Prostate gland (tissue), 2 donors: ENCODE measurements at regions not wholly inside any gene's neighbourhood (a gene's known extent, or its start where the extent isn't known, plus 50 kb on each side); places are given as distances from the start of the nearest gene placed in this dataset.

Experiments
- DNase-seq: peaks from one replicate; pipeline ENCODE4 v3.0.0-alpha.2; 2019; ENCODE audit warnings: low spot score
- H3K27ac ChIP-seq, 2 donors: fragments of 200-600 bp; sonication (generic); 2 replicates each; pipeline ENCODE4 v1.5.1; 2017 to 2019
- H3K27me3 ChIP-seq: fragments of 200-600 bp; sonication (generic); replicated peaks from 2 replicates; pipeline ENCODE4 v1.5.1; 2019; ENCODE audit not compliant: insufficient read depth
- H3K36me3 ChIP-seq, 2 donors: fragments of 200-600 bp; sonication (generic); 1 replicate in 1 of 2; 2 replicates in 1 of 2; pipeline versions ENCODE4 v1.5.1 to v1.8.1; 2017 to 2019
- H3K4me1 ChIP-seq: fragments of 200-600 bp; sonication (generic); replicated peaks from 2 replicates; pipeline ENCODE4 v1.5.1; 2019
- H3K4me3 ChIP-seq, 2 donors: fragments of 200-600 bp; sonication (generic); 2 replicates each; pipeline ENCODE4 v1.5.1; 2017 to 2019
- H3K9me3 ChIP-seq: fragments of 200-600 bp; sonication (generic); 2 replicates; pipeline ENCODE4 v1.5.1; 2017
- CTCF ChIP-seq, 4 experiments: fragments of 200-600 bp in 2 of 4; fragments of 450-650 bp in 2 of 4; sonication (generic) in 2 of 4; IDR thresholded peaks; 1 replicate in 3 of 4; 2 replicates in 1 of 4; pipeline ENCODE4 v1.5.1; 2016 to 2019; ENCODE audit warnings: antibody characterized with exemption in 4 of 4, mild to moderate bottlenecking in 2 of 4, moderate library complexity in 2 of 4
- POLR2A ChIP-seq: fragments of 450-650 bp; IDR thresholded peaks from one replicate; pipeline ENCODE4 v1.6.1; 2016; ENCODE audit warnings: antibody characterized with exemption, mild to moderate bottlenecking
- POLR2AphosphoS5 ChIP-seq: sonication (generic); formaldehyde crosslinking; IDR thresholded peaks from one replicate; pipeline ENCODE4 v1.6.1; 2017; ENCODE audit warnings: antibody characterized with exemption
- WGBS: methylation state at CpG from one replicate; pipeline ENCODE4 v1.1.5; 2018; 5-methylcytosine and 5-hydroxymethylcytosine counted together
- intact Hi-C: fragments of 100-400 bp; cut with DNase I; formaldehyde crosslinking; loops from one replicate; pipeline ENCODE4 v1.14.2; 2022

DNA sequence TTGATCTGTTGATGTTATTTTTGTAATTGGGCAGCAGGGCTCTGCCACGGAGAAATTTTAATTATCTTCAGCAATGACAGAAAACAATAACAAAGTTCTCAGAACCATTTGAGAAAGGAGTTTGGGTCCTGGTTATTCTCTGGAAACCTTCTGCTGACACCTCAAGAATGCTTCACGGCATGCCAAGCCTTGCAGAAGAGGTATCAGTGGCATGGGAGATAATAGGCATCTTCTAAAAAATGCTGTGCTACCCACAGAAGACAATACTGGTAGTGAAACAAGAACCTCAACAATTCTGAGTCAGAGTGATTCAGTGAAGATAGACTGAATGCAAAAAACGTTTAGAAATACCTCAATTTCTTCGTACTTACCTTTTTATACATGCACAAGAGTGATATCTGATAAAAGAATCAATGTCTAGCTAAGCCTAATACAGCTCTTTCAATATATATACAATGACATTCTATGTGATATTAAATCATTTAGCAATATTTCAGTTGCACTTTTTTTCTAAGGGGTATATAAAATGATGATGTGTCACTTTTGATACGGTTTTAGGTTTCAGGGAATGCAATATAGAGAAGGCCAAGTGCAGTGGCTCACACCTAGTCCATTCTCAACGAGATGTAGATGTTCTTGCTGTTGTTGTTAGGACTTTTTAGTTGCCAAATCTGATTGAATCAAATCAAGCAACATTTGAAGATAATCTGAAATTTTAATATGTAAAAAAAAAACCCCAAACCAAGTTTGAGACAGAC lies 110.4 kb upstream of the COL21A1 start:
- 73% methylated on average over 6 of the region's 6 CpGs for WGBS
- Histone ChIP-seq H3K9me3 (no peaks in the 10 kb centered on the region), H3K36me3 (no peaks in the 10 kb centered on the region), H3K27me3 (no peaks in the 10 kb centered on the region), H3K4me1 (no peaks in the 10 kb centered on the region), H3K4me3 (no peak overlapping the region), H3K27ac (no peak overlapping the region)
- DNase-seq: no peak
- intact Hi-C loops: loop anchor here (5.0 to 10.0 kb wide), 2 partner anchors 337 to 485 kb away; no protein-coding TSS in a partner anchor
- TF ChIP-seq POLR2AphosphoS5 (no peak), POLR2A (no peak), CTCF (IDR thresholded peaks at IDR 0.05) (no peak)

GRCh38 chr6:56356426-56356825 lies 109.0 kb upstream of the COL21A1 start:
- Histone ChIP-seq H3K4me1 (no peaks in the 10 kb centered on the region), H3K9me3 (no peaks in the 10 kb centered on the region), H3K4me3 (no peak overlapping the region), H3K27me3 (no peaks in the 10 kb centered on the region), H3K36me3 (no peaks in the 10 kb centered on the region), H3K27ac (no peak overlapping the region)
- intact Hi-C loops: loop anchor here (5.0 to 10.0 kb wide), 2 partner anchors 338 to 486 kb away; no protein-coding TSS in a partner anchor
- WGBS: 18% methylated on average over 2 of the region's 2 CpGs
- TF ChIP-seq POLR2A (no peak), POLR2AphosphoS5 (no peak), CTCF (IDR thresholded peaks at IDR 0.05) (no peak)
- no peak for DNase-seq

- no peak overlapping the region for H3K4me3 ChIP-seq
- no peaks in the 10 kb centered on the region for H3K27me3 ChIP-seq
- no peaks in the 10 kb centered on the region for H3K4me1 ChIP-seq
- no peaks in the 10 kb centered on the region for H3K36me3 ChIP-seq
- DNase-seq: no peak
- TF ChIP-seq POLR2AphosphoS5 (no peak), CTCF (IDR thresholded peaks at IDR 0.05) (no peak), POLR2A (no peak)
- H3K27ac ChIP-seq: no peak overlapping the region
- intact Hi-C loops: loop anchor here (10.0 kb wide), 1 partner anchor 341 kb away; no protein-coding TSS in a partner anchor
- no peaks in the 10 kb centered on the region for H3K9me3 ChIP-seq
These were observed 106.5 kb upstream of the COL21A1 start for GRCh38 chr6:56353860-56354259.

DNA sequence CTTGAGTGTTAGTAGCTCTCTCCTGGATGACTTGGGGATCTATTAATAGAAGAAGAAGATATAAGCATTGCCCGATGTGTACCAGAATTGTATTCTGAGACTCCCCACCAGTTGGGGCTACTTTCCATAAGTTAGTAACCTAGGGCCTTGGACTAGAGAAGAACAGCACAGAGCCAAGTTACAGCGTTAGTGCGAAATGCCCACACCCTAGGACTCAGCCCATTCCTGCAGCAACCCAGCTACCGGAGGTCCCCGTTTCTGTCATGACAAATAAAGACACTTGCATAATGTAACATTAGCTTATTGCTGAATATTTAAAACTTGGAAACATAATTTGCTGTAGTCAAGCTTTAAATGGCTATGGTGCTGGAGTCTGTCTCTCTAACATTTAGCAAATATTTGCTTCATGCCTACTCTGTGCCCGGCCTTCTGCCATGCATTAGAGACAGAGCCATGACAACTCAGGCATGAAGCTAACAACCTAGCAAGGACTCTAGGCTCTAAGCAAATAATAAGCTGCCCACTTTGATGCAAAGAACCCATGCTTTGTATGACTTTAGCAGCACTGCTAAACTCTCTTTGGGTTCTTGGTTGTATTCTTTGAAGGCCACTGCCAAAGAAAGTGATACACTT lies 103.4 kb upstream of the COL21A1 start:
- Histone ChIP-seq H3K4me3 (no peak overlapping the region), H3K4me1 (no peaks in the 10 kb centered on the region), H3K27ac (no peak overlapping the region), H3K36me3 (no peaks in the 10 kb centered on the region), H3K9me3 (no peaks in the 10 kb centered on the region), H3K27me3 (no peaks in the 10 kb centered on the region)
- TF ChIP-seq CTCF (IDR thresholded peaks at IDR 0.05): no peak
- no peak for TF ChIP-seq POLR2A
- TF ChIP-seq POLR2AphosphoS5: no peak
- 88% methylated on average over 6 of the region's 6 CpGs for WGBS
- DNase-seq: no peak
- intact Hi-C loops: loop anchor here (10.0 kb wide), 1 partner anchor 344 kb away; no protein-coding TSS in a partner anchor
